Activated T-helper 1 cell treated with anti-CD3 and anti-CD28 coated beads, Interleukin-12 subunit alpha, Interleukin-12 subunit beta, Interleukin-2, Interleukin-4 antibody, amounts not matched to agents 30 ng/mL and 10 ng/mL and 1 ng/mL, durations not matched to agents 14 hours and 24 hours and 36 hours (primary cell): ENCODE measurements at regions not wholly inside any gene's neighbourhood (a gene's known extent, or its start where the extent isn't known, plus 50 kb on each side); places are given as distances from the start of the nearest gene placed in this dataset.

Experiments used
- DNase-seq: peaks from one replicate; pipeline ENCODE4 v3.0.0; 2021; ENCODE audit warnings: low spot score
- H3K27ac Mint-ChIP-seq: one replicate; pipeline ENCODE4 v1.8.0; 2021; ENCODE audit warnings: mild to moderate bottlenecking, mixed read lengths
- H3K27me3 Mint-ChIP-seq: one replicate; pipeline ENCODE4 v1.8.0; 2022; ENCODE audit warnings: mild to moderate bottlenecking, moderate library complexity, mixed read lengths; ENCODE audit not compliant: insufficient read depth
- H3K36me3 Mint-ChIP-seq: one replicate; pipeline ENCODE4 v1.8.0; 2021; ENCODE audit warnings: low read depth, mixed read lengths
- H3K4me1 Mint-ChIP-seq: one replicate; pipeline ENCODE4 v1.8.0; 2021; ENCODE audit warnings: low read depth, mixed read lengths
- H3K4me3 Mint-ChIP-seq: one replicate; pipeline ENCODE4 v1.8.0; 2021; ENCODE audit warnings: mild to moderate bottlenecking, moderate library complexity, mixed read lengths
- H3K9me3 Mint-ChIP-seq: one replicate; pipeline ENCODE4 v1.8.0; 2021; ENCODE audit warnings: mixed read lengths
- intact Hi-C: fragments of 100-400 bp; cut with micrococcal nuclease; formaldehyde crosslinking; loops from one replicate; pipeline ENCODE4 v1.15.1; 2024

DNA sequence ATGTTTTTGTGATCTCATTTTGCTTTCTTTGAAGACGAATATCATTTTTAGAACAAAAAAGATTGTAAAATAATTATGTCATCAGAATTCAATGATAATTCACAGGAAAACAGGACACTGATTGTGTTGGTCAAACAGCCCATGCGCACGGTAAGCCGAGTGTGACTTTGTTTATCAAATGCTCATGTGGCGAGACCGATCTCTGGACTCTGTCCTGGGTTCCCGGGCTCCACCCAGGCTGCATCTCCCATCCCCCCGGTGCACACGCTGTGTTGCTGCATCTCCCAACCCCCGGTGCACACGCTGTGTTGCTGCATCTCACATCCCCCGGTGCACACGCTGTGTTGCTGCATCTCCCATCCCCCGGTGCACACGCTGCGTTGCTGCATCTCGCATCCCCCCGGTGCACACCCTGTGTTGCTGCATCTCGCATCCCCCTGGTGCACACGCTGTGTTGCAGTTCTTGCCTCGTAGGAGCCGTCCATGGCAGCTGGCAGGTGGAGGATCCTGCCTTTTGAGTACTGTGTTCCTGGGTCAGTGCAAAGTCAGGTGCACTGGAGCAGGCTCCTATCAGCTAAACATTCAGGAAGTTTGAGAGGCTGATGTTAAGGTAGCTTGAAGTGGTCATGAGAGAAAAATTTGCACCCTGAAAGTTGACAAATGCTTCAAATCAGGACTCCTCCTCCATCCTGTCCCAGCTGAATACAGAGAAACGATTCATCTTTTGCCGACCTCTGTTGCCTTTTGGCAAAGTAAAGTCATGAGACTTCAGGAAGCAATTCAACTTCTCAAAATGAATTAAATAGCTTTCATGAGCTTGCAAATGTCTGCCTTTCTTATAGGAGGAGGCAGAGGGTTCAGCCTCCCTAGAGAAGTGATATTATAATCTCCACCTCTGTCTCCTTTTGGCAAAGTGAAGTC lies 77.1 kb upstream of the FRMD1 start:
- H3K27ac Mint-ChIP-seq: no peak overlapping the region

DNA sequence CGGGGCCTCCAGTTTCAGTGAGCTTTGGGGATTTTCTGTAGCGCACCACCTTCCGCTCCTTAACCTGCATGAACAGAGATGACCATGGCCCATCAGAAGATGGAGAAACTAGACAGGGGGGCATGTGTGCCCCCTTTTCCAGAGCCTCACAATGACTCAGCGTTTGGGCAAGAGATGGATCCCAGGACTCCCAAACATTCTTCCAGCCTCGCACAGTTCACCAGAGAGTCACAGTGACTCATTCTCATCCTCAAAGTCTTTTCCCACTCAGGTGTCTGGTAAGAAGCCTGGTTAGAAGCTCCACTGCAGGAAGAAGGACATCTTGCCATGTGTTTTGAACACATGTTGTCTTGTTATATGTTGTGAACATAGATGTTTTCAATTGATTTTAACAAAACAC lies 76.2 kb upstream of the FRMD1 start:
- DNase-seq: no peak
- no peak overlapping the region for H3K4me3 Mint-ChIP-seq
- H3K27ac Mint-ChIP-seq: no peak overlapping the region
- no peaks in the 10 kb centered on the region for H3K36me3 Mint-ChIP-seq
- intact Hi-C loops: no loop called here
- H3K9me3 Mint-ChIP-seq: no peaks in the 10 kb centered on the region
- H3K4me1 Mint-ChIP-seq: no peaks in the 10 kb centered on the region
- H3K27me3 Mint-ChIP-seq: peaks cover 2% of the 10 kb centered on the region

More for the DNA sequence above, 77.1 kb upstream of the FRMD1 start:
- intact Hi-C loops: no loop called here
- Mint-ChIP-seq H3K27me3 (peaks cover 2% of the 10 kb centered on the region), H3K4me1 (no peaks in the 10 kb centered on the region), H3K9me3 (no peaks in the 10 kb centered on the region), H3K4me3 (no peak overlapping the region), H3K36me3 (no peaks in the 10 kb centered on the region)
- DNase-seq: no peak

DNA sequence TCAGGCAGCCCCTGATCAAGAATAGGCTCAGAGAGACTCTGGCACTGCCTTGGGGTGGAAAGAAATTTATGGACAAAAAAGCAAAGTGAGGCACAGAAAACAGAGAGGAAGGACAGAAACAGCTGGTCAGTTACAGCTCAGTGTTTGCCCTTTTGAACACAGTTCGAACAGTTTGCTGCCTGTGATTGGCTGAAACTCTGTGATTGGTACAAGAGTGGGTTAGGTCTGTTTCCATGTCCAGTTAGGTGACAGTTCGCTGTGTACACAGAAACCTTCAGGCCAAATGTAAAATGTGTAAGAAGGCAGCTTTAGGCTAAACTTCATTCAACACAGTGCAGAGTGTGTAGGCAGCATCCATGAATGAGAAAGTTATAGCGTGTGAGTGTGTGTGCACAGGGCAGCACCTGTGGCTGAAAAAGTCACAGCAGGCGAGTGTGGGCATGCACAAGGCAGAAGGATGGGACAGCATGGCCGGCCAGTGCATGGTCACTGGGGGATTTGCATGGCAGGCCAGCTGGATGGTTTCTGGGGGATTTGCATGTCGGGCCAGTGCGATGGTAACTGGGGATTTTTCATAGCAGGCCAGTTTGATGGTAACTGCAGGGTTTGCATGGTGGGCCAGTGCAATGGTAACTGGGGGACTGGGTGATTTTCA lies 75.4 kb upstream of the FRMD1 start:
- H3K4me3 Mint-ChIP-seq: no peak overlapping the region
- H3K27ac Mint-ChIP-seq: no peak overlapping the region
- intact Hi-C loops: loop anchor here (5.0 kb wide), 1 partner anchor 203 kb away; no protein-coding TSS in a partner anchor
- peaks cover 2% of the 10 kb centered on the region for H3K27me3 Mint-ChIP-seq
- H3K4me1 Mint-ChIP-seq: no peaks in the 10 kb centered on the region
- no peaks in the 10 kb centered on the region for H3K9me3 Mint-ChIP-seq
- H3K36me3 Mint-ChIP-seq: no peaks in the 10 kb centered on the region
- no peak for DNase-seq

- no peak for DNase-seq
- Mint-ChIP-seq H3K36me3 (no peaks in the 10 kb centered on the region), H3K27me3 (no peaks in the 10 kb centered on the region), H3K27ac (no peak overlapping the region), H3K4me1 (no peaks in the 10 kb centered on the region), H3K4me3 (no peak overlapping the region), H3K9me3 (no peaks in the 10 kb centered on the region)
- intact Hi-C loops: loop anchor here (5.0 kb wide), 1 partner anchor 204 kb away; no protein-coding TSS in a partner anchor
These were observed 74.5 kb upstream of the FRMD1 start for GRCh38 chr6:168153553-168153952.

GRCh38 chr6:168152980-168153379 lies 74.0 kb upstream of the FRMD1 start:
- intact Hi-C loops: loop anchor here (5.0 kb wide), 1 partner anchor 204 kb away; no protein-coding TSS in a partner anchor
- H3K4me1 Mint-ChIP-seq: no peaks in the 10 kb centered on the region
- no peak overlapping the region for H3K27ac Mint-ChIP-seq
- no peaks in the 10 kb centered on the region for H3K27me3 Mint-ChIP-seq
- H3K4me3 Mint-ChIP-seq: no peak overlapping the region
- DNase-seq: no peak
- H3K36me3 Mint-ChIP-seq: no peaks in the 10 kb centered on the region
- no peaks in the 10 kb centered on the region for H3K9me3 Mint-ChIP-seq

DNA sequence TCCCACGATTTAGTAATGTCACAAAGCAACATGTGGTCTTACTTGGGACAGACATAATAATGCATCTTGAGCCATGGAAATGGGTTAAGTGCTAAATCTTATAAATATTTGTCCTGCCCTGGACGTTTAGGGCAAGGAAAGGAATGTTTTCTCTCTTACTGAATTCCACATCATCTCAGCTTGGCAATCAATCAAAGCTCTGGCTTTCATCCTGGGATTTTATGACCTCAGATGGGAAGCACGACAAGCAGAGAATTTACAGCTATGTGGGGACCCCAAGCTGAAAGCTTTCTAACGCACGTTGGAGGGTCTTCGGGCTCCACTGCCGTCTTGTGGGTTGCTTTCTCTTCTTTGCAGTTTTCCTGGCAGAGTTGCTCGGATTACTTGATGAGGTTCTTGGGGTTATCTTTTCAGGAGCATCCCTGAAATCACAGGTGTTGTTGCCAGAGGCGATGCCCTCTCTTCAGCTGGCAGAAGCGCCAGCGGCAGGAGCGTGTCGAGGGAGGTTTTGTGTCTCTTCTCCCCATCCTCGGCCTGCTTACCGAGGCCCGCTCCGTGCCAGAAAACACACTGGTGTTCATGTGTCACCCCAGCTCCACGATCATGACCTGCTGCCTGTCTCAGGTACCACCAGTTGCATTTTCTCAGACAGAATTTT lies 73.4 kb upstream of the FRMD1 start:
- intact Hi-C loops: loop anchor here (5.0 kb wide), 1 partner anchor 205 kb away; no protein-coding TSS in a partner anchor
- Mint-ChIP-seq H3K9me3 (no peaks in the 10 kb centered on the region), H3K36me3 (no peaks in the 10 kb centered on the region), H3K27me3 (no peaks in the 10 kb centered on the region), H3K4me3 (no peak overlapping the region), H3K27ac (no peak overlapping the region), H3K4me1 (no peaks in the 10 kb centered on the region)
- DNase-seq: no peak

DNA sequence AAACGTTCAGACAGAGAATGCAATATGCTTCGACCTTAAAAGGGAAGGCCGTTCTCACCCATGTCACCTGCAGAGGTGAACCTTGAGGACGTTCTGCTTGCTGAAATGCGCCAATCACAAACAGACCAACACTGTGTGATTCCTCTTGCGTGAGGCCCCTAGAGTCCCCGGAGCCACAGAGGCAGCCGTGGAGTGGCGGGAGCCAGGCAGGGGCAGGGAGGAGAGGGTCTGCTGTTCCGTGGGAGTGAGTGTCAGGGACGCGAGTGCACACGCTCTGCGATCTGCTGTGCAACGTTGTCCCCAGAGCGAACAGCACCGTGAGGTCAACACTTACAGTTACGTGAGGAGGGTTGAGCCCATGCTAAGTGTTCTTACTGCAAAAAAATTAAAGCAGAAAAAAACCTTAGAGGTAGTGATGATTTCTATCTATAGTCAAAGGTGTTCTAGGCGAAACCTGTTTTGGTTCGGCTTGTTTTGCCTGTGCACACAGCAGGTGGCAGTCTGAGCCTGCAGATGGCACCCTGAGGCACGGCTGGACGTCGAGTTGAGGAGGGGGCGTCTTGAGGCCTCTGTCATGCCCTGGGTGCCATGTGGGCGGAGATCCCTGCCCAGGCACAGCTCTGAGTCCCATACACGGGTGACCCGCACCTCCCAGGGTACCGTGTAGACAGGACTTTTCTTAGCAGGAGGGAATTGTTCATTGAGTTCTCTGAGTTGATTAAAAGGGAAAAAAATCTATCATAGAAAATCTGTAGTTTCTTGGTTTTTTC lies 71.7 kb upstream of the FRMD1 start:
- H3K27me3 Mint-ChIP-seq: no peaks in the 10 kb centered on the region
- H3K4me3 Mint-ChIP-seq: no peak overlapping the region
- no peaks in the 10 kb centered on the region for H3K4me1 Mint-ChIP-seq
- no peak overlapping the region for H3K27ac Mint-ChIP-seq
- no peaks in the 10 kb centered on the region for H3K36me3 Mint-ChIP-seq
- intact Hi-C loops: loop anchor here (5.0 kb wide), 1 partner anchor 207 kb away; no protein-coding TSS in a partner anchor
- no peak for DNase-seq
- no peaks in the 10 kb centered on the region for H3K9me3 Mint-ChIP-seq

DNA sequence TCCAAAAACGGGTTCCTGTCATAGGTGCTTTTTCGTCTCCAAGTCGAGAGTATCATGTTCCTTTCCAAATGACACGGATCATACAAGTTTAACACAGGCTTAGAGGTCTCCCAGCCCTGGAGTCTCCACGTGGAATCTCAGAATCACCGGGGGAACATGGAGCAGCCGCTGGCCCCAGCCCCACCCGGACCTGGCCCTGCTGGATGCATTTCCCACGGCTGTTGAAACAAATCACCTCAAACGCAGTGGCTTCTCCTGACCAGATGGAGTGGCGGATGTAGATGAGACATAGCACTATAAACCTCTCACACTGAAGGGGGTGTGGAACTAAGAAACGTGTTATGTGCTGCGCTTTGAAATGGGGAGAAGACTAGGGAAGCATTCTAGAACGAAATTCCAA lies 70.0 kb upstream of the FRMD1 start:
- no peak for DNase-seq
- H3K27ac Mint-ChIP-seq: no peak overlapping the region
- no peak overlapping the region for H3K4me3 Mint-ChIP-seq
- H3K4me1 Mint-ChIP-seq: no peaks in the 10 kb centered on the region
- H3K27me3 Mint-ChIP-seq: peaks cover 1% of the 10 kb centered on the region
- H3K9me3 Mint-ChIP-seq: no peaks in the 10 kb centered on the region
- H3K36me3 Mint-ChIP-seq: no peaks in the 10 kb centered on the region
- intact Hi-C loops: no loop called here

- DNase-seq: no peak
- H3K4me1 Mint-ChIP-seq: no peaks in the 10 kb centered on the region
- H3K4me3 Mint-ChIP-seq: no peak overlapping the region
- peaks cover 5% of the 10 kb centered on the region for H3K27me3 Mint-ChIP-seq
- intact Hi-C loops: no loop called here
- H3K9me3 Mint-ChIP-seq: no peaks in the 10 kb centered on the region
- no peaks in the 10 kb centered on the region for H3K36me3 Mint-ChIP-seq
- H3K27ac Mint-ChIP-seq: no peak overlapping the region
These were observed 69.3 kb upstream of the FRMD1 start for GRCh38 chr6:168148231-168148849.

GRCh38 chr6:168147205-168147738 lies 68.3 kb upstream of the FRMD1 start:
- H3K9me3 Mint-ChIP-seq: no peaks in the 10 kb centered on the region
- peaks cover 8% of the 10 kb centered on the region for H3K27me3 Mint-ChIP-seq
- no peak overlapping the region for H3K27ac Mint-ChIP-seq
- intact Hi-C loops: no loop called here
- no peak overlapping the region for H3K4me3 Mint-ChIP-seq
- H3K36me3 Mint-ChIP-seq: no peaks in the 10 kb centered on the region
- no peak for DNase-seq
- no peaks in the 10 kb centered on the region for H3K4me1 Mint-ChIP-seq

DNA sequence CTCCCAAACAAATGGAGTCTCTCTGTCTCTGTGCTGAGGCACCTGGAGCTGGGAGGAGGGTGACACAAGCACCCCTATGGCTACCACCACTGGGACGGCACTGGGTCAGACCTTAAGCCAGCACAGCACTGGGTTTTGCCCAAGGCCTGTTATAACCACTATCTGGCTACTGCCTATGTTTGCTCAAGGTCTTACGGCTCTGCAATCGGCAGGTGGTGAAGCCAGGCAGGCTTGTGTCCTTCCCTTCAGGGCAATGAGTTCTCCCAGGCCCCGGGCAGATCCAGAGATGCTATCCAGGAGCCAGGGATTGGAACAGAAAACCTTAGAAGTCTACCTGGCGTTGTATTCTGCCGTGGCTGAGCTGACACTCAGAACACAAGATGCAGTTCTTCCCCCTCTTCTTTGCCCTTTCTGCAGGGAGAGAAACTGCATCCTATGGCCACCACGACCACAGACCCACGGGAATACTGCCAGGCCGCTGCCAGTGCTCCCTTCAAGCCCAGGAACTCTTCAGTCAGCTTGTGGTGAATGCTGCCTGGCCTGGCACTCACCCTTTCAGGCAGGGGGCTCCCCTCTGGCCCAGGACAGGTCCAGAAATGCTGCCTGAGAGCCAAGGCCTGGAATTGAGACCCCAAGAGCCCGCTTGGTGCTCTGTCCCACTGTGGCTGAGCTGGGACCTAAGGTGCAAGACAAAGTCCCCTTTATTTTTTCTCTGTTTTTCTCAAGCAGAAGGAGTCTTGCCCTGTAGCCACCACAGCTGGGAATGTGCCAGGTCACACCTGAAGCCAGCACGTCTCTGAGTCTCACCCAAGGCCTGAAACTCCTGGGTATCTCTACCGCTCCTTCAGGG lies 67.0 kb upstream of the FRMD1 start:
- Mint-ChIP-seq H3K9me3 (no peaks in the 10 kb centered on the region), H3K27ac (no peak overlapping the region), H3K27me3 (peaks cover 16% of the 10 kb centered on the region), H3K4me3 (no peak overlapping the region), H3K4me1 (no peaks in the 10 kb centered on the region), H3K36me3 (no peaks in the 10 kb centered on the region)
- no peak for DNase-seq
- intact Hi-C loops: no loop called here
